Kasumi-1 (cell line): ENCODE measurements at regions not wholly inside any gene's neighbourhood (a gene's known extent, or its start where the extent isn't known, plus 50 kb on each side); places are given as distances from the start of the nearest gene placed in this dataset.
"Not testable (repeated sequence)": the region's sequence is repeated elsewhere in the genome, so short reads cannot be mapped to it uniquely, and the experiment has no call there.

Source experiments
- DNase-seq, 2 experiments: peaks; one replicate each; lab custom pipeline; 2025; lab: John Stamatoyannopoulos, UW

DNA sequence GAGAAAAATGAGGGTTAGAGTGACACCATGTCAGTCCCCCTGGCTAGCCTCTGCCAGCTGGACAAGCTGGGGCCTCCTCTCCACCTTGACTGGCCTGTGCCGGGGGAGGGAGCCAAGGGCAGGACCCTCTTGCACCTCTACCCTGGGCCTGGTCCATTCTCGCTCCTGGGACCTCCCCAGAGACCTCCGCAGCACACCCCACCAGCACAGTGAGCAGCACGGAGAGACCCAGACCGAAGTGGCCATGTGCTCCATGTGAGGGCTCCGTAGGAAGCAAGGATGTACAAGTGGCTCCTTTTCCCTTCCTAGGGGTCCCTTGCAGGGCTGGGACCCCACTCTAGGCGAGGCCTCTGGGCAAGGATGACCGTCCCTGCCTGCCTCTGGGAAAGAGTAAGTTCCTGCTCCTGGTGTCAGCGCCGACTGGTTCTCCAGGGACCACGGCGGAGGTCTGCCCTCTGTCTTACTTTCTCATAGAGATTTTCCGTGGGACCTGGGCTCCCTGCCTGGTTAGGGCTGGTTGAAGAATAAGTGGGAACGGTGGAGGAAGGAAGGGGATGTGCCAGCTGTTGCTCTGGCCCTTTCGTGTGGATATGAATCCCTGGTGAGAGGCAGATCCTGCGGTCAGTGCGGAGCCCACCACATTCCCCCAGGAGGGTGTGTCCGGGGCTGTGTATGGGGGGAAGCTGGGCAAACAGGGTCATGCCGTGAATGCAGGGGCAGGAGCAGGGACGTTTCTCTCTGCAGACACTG is 124.2 kb downstream of the METRNL start:
- DNase-seq: no peak

DNA sequence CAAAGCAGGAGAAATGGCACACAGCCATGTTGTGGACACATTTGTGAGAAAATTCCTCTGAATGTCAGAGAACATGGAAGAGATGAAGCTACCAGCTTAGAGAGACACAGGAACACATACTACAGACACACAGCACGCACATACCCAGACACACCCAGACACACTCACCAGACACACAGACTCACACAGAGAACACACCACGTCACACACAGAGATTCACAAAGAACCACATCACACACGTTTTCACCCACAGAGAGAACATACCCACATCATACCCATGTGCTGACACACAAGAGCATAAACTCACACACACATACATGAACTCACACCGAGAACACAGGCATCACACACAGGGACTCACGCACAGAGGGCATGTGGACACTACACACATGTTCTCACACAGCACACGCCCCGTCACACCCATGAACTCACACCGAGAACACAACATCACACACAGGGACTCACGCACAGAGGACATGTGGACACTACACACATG is 124.9 kb downstream of the METRNL start:
- DNase-seq: no peak

DNA sequence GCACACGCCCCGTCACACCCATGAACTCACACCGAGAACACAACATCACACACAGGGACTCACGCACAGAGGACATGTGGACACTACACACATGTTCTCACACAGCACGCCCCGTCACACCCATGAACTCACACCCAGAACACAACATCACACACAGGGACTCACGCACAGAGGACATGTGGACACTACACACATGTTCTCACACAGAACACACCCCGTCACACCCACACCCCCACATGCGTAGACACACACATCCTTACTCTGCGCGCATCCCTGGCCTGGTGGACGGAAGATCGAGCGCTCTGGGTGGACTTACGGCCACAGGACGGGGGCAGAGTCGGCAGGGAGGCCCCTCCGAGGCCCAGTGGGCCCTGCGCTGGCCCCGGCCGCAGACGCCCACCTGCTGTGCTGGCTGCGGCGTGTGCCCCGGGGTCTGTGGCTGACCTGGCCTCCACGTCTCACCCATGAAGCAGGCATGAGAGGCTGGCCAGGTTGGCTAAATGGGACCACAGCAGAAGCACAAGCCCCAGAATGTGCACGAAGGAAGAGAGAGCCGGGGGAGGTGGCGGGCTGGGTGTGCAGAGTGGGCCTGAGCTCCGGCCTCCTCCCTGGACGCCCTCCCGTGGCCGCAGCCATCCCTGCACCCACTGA is 125.5 kb downstream of the METRNL start:
- not testable (repeated sequence) for DNase-seq

DNA sequence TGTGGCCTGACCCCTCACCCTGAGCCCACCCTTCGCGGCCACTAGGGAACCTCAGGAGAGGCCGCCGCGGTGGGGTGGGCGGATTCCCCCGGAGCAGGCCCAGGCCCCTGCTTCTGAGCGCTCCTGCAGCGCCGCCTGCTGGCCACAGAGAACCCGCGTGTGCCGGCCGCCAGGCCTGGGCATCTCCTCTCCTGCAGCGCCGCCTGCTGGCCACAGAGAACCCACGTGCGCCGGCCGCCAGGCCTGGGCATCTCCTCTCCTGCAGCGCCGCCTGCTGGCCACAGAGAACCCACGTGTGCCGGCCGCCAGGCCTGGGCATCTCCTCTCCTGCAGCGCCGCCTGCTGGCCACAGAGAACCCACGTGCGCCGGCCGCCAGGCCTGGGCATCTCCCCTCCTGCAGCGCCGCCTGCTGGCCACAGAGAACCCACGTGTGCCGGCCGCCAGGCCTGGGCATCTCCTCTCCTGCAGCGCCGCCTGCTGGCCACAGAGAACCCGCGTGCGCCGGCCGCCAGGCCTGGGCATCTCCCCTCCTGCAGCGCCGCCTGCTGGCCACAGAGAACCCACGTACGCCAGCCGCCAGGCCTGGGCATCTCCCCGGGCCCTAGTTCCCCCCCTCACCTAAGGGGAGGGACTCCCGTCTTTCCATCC is 126.1 kb downstream of the METRNL start:
- DNase-seq: peak; percentile 24 to 32

DNA sequence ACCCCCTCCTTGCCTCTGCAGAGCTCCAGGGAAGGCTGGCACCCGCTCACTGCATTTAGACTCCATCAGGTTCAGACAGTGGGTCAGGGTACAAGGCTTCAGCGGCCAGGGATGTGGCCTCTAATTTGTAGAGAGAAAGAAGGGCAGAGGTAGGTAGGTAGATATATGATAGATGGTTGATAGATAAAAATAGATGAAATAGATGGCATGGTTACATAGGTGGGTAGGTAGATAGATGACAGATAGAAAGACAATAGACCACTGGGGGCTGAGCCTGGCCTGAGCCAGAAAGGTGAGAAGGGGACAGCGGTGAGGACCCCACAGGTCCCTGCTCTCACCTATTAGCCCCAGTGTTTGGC is 126.6 kb downstream of the METRNL start:
- not testable (repeated sequence) for DNase-seq

DNA sequence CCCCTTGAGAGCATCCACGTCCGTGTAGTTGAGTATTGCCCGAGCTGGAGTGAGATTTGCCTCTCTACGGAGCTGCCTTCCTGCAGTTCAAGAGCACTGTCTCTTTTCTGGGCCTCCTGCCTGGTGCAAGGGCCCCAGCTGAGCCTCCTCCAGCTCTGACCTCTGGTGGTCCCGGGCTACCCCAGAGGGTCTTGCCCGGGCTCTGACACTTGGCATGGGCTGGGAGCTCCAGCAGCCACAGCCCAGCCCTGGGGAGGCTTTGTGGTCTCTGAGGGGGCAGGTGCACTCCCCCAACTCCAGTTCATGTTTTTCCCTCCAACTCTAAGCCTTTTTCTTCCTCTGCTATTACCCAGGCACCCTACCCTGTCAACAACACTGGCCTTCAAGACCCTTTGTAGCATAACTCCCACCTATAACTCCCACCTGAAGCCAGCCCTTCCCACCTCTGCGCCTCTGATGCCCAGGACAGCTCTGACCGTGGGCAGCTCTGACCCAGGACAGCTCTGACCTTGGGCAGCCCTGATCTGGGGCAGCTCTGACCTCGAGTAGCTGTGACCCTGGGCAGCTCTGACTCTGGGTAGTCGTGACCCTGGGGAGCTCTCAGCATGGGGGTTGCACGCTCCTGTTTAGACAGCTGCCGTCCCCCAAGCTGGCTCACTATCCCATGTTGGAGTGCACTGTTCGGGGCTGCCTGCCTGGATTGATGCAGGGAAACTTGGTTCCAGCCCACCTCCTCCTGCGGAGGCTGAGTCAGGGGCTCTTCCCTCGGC is 127.6 kb downstream of the METRNL start:
- not testable (repeated sequence) for DNase-seq

DNA sequence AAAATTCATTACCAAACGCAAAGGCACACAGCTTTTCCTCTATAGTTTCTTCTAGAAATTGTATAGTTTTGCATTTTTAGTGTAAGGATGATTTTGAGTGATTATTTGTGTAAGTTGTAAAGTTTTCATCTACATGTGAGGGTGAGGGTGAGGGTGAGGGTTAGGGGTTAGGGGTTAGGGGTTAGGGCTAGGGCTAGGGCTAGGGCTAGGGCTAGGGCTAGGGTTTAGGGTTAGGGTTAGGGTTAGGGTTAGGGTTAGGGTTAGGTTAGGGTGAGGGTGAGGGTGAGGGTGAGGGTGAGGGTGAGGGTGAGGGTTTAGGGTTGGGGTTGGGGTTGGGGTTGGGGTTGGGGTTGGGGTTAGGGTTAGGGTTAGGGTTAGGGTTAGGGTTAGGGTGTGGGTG is 167.6 kb downstream of the METRNL start:
- DNase-seq: not testable (repeated sequence)
